Activated CD4-positive, alpha-beta memory T cell treated with anti-CD3 and anti-CD28 coated beads, Interleukin-2, amount 10 ng/mL, durations not matched to agents 7 days and 5 days (primary cell): ENCODE measurements at regions not wholly inside any gene's neighbourhood (a gene's known extent, or its start where the extent isn't known, plus 50 kb on each side); places are given as distances from the start of the nearest gene placed in this dataset.

Source experiments
- CTCF ChIA-PET: fragments of 350-600 bp; sonication (Branson Sonifier 250); formaldehyde crosslinking; loops from one replicate; lab custom pipeline; 2021; ENCODE audit warnings: antibody characterized with exemption, inconsistent platforms; lab: Charles Lee
- POLR2A ChIA-PET: fragments of 350-600 bp; sonication (Branson Sonifier 250); formaldehyde crosslinking; loops from one replicate; lab custom pipeline; 2021; ENCODE audit warnings: antibody characterized with exemption; lab: Charles Lee
- DNase-seq: peaks from one replicate; pipeline ENCODE4 v3.0.0-alpha.2; 2020
- H3K27ac Mint-ChIP-seq: one replicate; pipeline ENCODE4 v1.8.0; 2021; ENCODE audit warnings: mild to moderate bottlenecking, mixed read lengths
- H3K27me3 Mint-ChIP-seq: one replicate; pipeline ENCODE4 v1.8.0; 2021; ENCODE audit warnings: mixed read lengths
- H3K36me3 Mint-ChIP-seq: one replicate; pipeline ENCODE4 v1.8.0; 2021; ENCODE audit warnings: low read depth, mixed read lengths
- H3K4me1 Mint-ChIP-seq: one replicate; pipeline ENCODE4 v1.8.0; 2021; ENCODE audit warnings: mixed read lengths
- H3K4me3 Mint-ChIP-seq: one replicate; pipeline ENCODE4 v1.8.0; 2021; ENCODE audit warnings: mild to moderate bottlenecking, mixed read lengths
- H3K9me3 Mint-ChIP-seq: one replicate; pipeline ENCODE4 v1.8.0; 2021; ENCODE audit warnings: mixed read lengths

GRCh38 chr7:121002-121785 is 71.2 kb upstream of the FAM20C start:
- H3K9me3 Mint-ChIP-seq, result no peaks in the 10 kb centered on the region
- H3K4me1 Mint-ChIP-seq, result no peaks in the 10 kb centered on the region
- H3K27ac Mint-ChIP-seq, result no peak overlapping the region
- DNase-seq, result no peak
- H3K4me3 Mint-ChIP-seq, result no peak overlapping the region
- ChIA-PET POLR2A (no interaction called here), CTCF (no interaction called here)
- no peaks in the 10 kb centered on the region for H3K36me3 Mint-ChIP-seq
- peaks cover 2% of the 10 kb centered on the region for H3K27me3 Mint-ChIP-seq

GRCh38 chr7:123237-123636 is 69.1 kb upstream of the FAM20C start:
- POLR2A ChIA-PET, result no interaction called here
- CTCF ChIA-PET, result no interaction called here
- Mint-ChIP-seq H3K4me1 (no peaks in the 10 kb centered on the region), H3K27me3 (peaks cover 2% of the 10 kb centered on the region), H3K27ac (no peak overlapping the region), H3K4me3 (no peak overlapping the region), H3K36me3 (no peaks in the 10 kb centered on the region), H3K9me3 (no peaks in the 10 kb centered on the region)
- DNase-seq, result no peak

GRCh38 chr7:124130-124949 is 68.0 kb upstream of the FAM20C start:
- CTCF ChIA-PET, result no interaction called here
- POLR2A ChIA-PET, result no interaction called here
- Mint-ChIP-seq H3K36me3 (no peaks in the 10 kb centered on the region), H3K27ac (no peak overlapping the region), H3K4me1 (no peaks in the 10 kb centered on the region), H3K4me3 (no peak overlapping the region), H3K27me3 (no peaks in the 10 kb centered on the region), H3K9me3 (no peaks in the 10 kb centered on the region)
- DNase-seq, result no peak

- POLR2A ChIA-PET, result no interaction called here
- CTCF ChIA-PET, result interaction anchor here (0.6 kb wide), 1 partner anchor 231 kb away, joined by 3 read pairs; no protein-coding TSS in a partner anchor
Measured at GRCh38 chr7:125061-125475, 67.3 kb upstream of the FAM20C start.

GRCh38 chr7:125661-126060 is 66.7 kb upstream of the FAM20C start:
- ChIA-PET POLR2A (no interaction called here), CTCF (interaction anchor here (0.6 kb wide), 1 partner anchor 230 kb away, joined by 3 read pairs; no protein-coding TSS in a partner anchor)
- Mint-ChIP-seq H3K27me3 (no peaks in the 10 kb centered on the region), H3K9me3 (no peaks in the 10 kb centered on the region), H3K27ac (no peak overlapping the region), H3K36me3 (no peaks in the 10 kb centered on the region), H3K4me3 (no peak overlapping the region), H3K4me1 (no peaks in the 10 kb centered on the region)
- DNase-seq, result no peak

More at GRCh38 chr7:125061-125475, 67.3 kb upstream of the FAM20C start:
- Mint-ChIP-seq H3K27me3 (no peaks in the 10 kb centered on the region), H3K9me3 (no peaks in the 10 kb centered on the region), H3K36me3 (no peaks in the 10 kb centered on the region), H3K27ac (no peak overlapping the region), H3K4me1 (no peaks in the 10 kb centered on the region), H3K4me3 (no peak overlapping the region)
- DNase-seq, result no peak

GRCh38 chr7:126368-126767 is 66.0 kb upstream of the FAM20C start:
- ChIA-PET POLR2A (interaction anchor here (1.9 kb wide), 1 partner anchor 23 kb away, joined by 4 read pairs; no protein-coding TSS in a partner anchor), CTCF (no interaction called here)
- Mint-ChIP-seq H3K4me3 (no peak overlapping the region), H3K27ac (no peak overlapping the region), H3K36me3 (no peaks in the 10 kb centered on the region), H3K9me3 (no peaks in the 10 kb centered on the region), H3K4me1 (no peaks in the 10 kb centered on the region), H3K27me3 (no peaks in the 10 kb centered on the region)
- no peak for DNase-seq

GRCh38 chr7:127064-127598 is 65.2 kb upstream of the FAM20C start:
- no peak overlapping the region for H3K27ac Mint-ChIP-seq
- ChIA-PET CTCF (no interaction called here), POLR2A (interaction anchor here (1.9 kb wide), 1 partner anchor 22 kb away, joined by 4 read pairs; no protein-coding TSS in a partner anchor)
- DNase-seq, result no peak
- no peaks in the 10 kb centered on the region for H3K4me1 Mint-ChIP-seq
- H3K9me3 Mint-ChIP-seq, result no peaks in the 10 kb centered on the region
- no peaks in the 10 kb centered on the region for H3K36me3 Mint-ChIP-seq
- no peaks in the 10 kb centered on the region for H3K27me3 Mint-ChIP-seq
- no peak overlapping the region for H3K4me3 Mint-ChIP-seq

- Mint-ChIP-seq H3K27ac (no peak overlapping the region), H3K36me3 (no peaks in the 10 kb centered on the region), H3K9me3 (no peaks in the 10 kb centered on the region), H3K27me3 (peaks cover 2% of the 10 kb centered on the region), H3K4me3 (no peak overlapping the region), H3K4me1 (no peaks in the 10 kb centered on the region)
- DNase-seq, result no peak
- CTCF ChIA-PET, result no interaction called here
- POLR2A ChIA-PET, result no interaction called here
Measured at GRCh38 chr7:128171-129080, 63.9 kb upstream of the FAM20C start.

GRCh38 chr7:129366-130221 is 62.8 kb upstream of the FAM20C start:
- ChIA-PET CTCF (no interaction called here), POLR2A (no interaction called here)
- H3K27me3 Mint-ChIP-seq, result peaks cover 2% of the 10 kb centered on the region
- no peaks in the 10 kb centered on the region for H3K4me1 Mint-ChIP-seq
- H3K9me3 Mint-ChIP-seq, result no peaks in the 10 kb centered on the region
- no peak overlapping the region for H3K27ac Mint-ChIP-seq
- H3K4me3 Mint-ChIP-seq, result no peak overlapping the region
- DNase-seq, result no peak
- no peaks in the 10 kb centered on the region for H3K36me3 Mint-ChIP-seq

GRCh38 chr7:130222-130572 is 62.2 kb upstream of the FAM20C start:
- no peak overlapping the region for H3K27ac Mint-ChIP-seq
- peaks cover 2% of the 10 kb centered on the region for H3K27me3 Mint-ChIP-seq
- no peaks in the 10 kb centered on the region for H3K9me3 Mint-ChIP-seq
- POLR2A ChIA-PET, result no interaction called here
- no peaks in the 10 kb centered on the region for H3K36me3 Mint-ChIP-seq
- CTCF ChIA-PET, result no interaction called here
- DNase-seq, result no peak
- no peak overlapping the region for H3K4me3 Mint-ChIP-seq
- no peaks in the 10 kb centered on the region for H3K4me1 Mint-ChIP-seq

- CTCF ChIA-PET, result no interaction called here
- no peak overlapping the region for H3K4me3 Mint-ChIP-seq
Measured at GRCh38 chr7:130875-131780, 61.2 kb upstream of the FAM20C start.

More at GRCh38 chr7:130875-131780, 61.2 kb upstream of the FAM20C start:
- Mint-ChIP-seq H3K27me3 (peaks cover 2% of the 10 kb centered on the region), H3K9me3 (no peaks in the 10 kb centered on the region), H3K36me3 (no peaks in the 10 kb centered on the region), H3K27ac (no peak overlapping the region), H3K4me1 (no peaks in the 10 kb centered on the region)
- POLR2A ChIA-PET, result no interaction called here
- no peak for DNase-seq
